Retinal pigment epithelial cell (primary cell): ENCODE measurements at regions not wholly inside any gene's neighbourhood (a gene's known extent, or its start where the extent isn't known, plus 50 kb on each side); places are given as distances from the start of the nearest gene placed in this dataset.

Source experiments
- DNase-seq: peaks from one replicate; pipeline ENCODE4 v3.0.0-alpha.2; 2010; ENCODE audit warnings: low read depth
- H3K4me3 ChIP-seq: 2 replicates; pipeline ENCODE4 v1.5.1; 2011; ENCODE audit warnings: mild to moderate bottlenecking, low read length, control low read depth, moderate library complexity
- CTCF ChIP-seq: conservative IDR thresholded peaks from 2 replicates; pipeline ENCODE4 v1.5.1; 2011; ENCODE audit warnings: low read depth, low read length, control low read depth, inconsistent platforms

- TF ChIP-seq CTCF: no peak
- no peak for DNase-seq
- H3K4me3 ChIP-seq: no peak overlapping the region
Observed at GRCh38 chr1:60895701-60896100, 186.7 kb upstream of the NFIA start.

DNA sequence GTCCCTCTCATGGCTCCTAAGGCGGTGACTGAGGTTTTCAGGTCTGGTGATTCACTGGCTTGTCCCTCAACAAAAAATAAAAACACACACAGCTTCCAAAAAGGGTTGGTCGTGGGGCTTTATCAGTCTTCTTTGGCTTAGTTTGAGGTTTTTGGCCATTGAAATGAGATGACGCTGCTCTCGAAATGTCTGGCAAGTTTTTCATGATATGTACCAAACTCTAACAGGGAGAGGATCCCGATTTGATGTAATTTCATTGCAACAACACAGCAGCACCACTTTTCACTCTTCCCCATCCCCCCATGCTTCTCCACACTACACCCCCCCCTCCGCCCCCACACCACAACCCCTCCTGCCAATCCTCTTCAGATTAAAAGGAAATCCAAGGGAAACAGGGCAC is 187.1 kb upstream of the NFIA start:
- DNase-seq: no peak
- no peak overlapping the region for H3K4me3 ChIP-seq
- TF ChIP-seq CTCF: no peak

- no peak for TF ChIP-seq CTCF
- no peak for DNase-seq
- no peak overlapping the region for H3K4me3 ChIP-seq
Observed at GRCh38 chr1:60894741-60895140, 187.6 kb upstream of the NFIA start.

DNA sequence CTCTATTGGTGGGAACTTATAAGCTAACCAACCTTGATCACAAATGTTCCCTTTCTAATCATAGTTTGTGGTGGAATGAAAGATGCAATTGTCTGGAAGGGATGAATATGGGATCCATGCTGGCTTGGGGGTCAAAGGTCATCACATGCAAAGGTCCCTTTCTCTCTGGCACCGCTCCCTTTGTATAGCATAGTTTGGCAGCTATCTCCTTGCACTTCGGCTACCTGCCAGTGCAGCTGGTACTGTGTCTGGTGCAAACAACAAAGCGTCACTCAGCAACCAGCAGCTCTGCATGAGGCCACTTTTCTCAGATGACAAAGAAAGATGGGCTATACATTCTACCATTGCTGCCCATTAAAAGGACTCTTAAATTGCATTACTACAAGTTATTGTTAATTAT is 188.2 kb upstream of the NFIA start:
- DNase-seq: no peak
- no peak overlapping the region for H3K4me3 ChIP-seq

GRCh38 chr1:60893136-60893930 is 189.0 kb upstream of the NFIA start:
- no peak overlapping the region for H3K4me3 ChIP-seq
- TF ChIP-seq CTCF: no peak
- no peak for DNase-seq

More for the DNA sequence above, 188.2 kb upstream of the NFIA start:
- no peak for TF ChIP-seq CTCF

DNA sequence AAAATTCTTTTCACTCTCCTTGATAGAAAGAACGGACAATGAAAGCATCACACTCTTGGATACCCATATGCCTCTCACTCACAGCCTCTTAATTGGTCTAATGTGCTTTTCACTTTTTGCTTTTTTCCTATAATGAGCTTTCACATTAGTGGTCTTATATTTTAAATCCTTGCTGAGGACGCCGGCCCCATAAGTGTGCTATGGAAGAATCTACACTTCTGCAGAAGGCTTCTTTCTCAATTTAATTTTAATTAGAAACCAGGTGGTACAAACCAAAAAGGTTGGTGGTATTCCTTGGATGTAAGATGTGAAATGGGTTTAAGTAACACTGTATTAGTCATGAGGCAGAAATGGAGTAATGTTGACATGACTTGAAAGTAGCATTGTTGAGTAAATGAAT is 190.6 kb upstream of the NFIA start:
- DNase-seq: no peak
- H3K4me3 ChIP-seq: no peak overlapping the region
- TF ChIP-seq CTCF: no peak

GRCh38 chr1:60891281-60891680 is 191.1 kb upstream of the NFIA start:
- TF ChIP-seq CTCF: no peak
- H3K4me3 ChIP-seq: no peak overlapping the region
- DNase-seq: no peak
